ENCODE measurements at regions not wholly inside any gene's neighbourhood (a gene's known extent, or its start where the extent isn't known, plus 50 kb on each side); places are given as distances from the start of the nearest gene placed in this dataset.

DNA sequence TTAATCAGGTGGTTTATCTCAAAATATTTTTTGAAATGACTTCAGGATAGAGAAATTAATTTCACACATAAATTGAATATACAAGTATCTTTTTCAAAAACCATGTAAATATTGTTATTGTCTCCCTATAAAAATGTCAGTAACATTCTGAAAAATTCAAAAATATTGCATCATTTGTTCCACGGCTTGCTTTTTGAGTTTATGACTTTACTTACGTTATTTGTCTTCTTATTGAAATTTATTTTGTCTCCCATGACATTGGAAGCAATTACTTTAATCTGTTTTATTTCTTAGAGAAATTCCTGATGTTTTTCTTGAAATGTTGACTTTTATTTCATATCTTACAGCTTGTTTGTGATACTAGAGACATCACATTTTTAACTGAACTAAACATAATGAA lies 56.9 kb upstream of the P2RY1 start:
- DNase-seq: no peak

- no peak for DNase-seq
Observed at GRCh38 chr3:152779653-152780052, 55.3 kb upstream of the P2RY1 start.

- DNase-seq: no peak
Observed at GRCh38 chr3:152780553-152780952, 54.4 kb upstream of the P2RY1 start.

DNA sequence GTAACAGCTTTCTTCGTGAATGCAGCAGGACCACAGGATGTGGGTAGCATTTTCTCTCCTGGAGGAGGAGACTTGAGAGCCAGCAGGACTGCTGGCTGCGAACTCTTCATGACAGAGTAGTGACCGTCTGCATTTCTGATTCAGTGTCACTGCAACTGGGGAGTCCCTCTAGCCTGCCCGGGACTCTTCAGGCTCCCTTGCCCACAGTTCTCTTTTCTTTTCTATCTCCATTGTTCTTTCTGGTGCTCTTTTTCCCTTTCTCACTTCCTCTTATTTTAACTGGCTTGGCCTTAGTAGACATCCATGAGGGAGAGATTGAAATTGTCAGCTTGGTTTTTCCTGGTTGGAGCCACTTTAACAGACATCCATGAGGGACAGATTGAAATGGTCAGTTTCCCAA lies 49.9 kb upstream of the P2RY1 start:
- no peak for DNase-seq
